Heart left ventricle (tissue), 16 donors: ENCODE measurements at regions not wholly inside any gene's neighbourhood (a gene's known extent, or its start where the extent isn't known, plus 50 kb on each side); places are given as distances from the start of the nearest gene placed in this dataset.
"Not testable (repeated sequence)": the region's sequence is repeated elsewhere in the genome, so short reads cannot be mapped to it uniquely, and the experiment has no call there.

ENCODE experiments used
- ATAC-seq, 4 donors: fragments of 200-7000 bp; cut with Tn5 transposase; one replicate each; pipeline ENCODE4 v1.9.1; 2020 to 2022; ENCODE audit warnings: moderate library complexity in 4 of 4, mild to moderate bottlenecking in 3 of 4, moderate number of reproducible peaks in 1 of 4
- DNase-seq, 5 donors: peaks; one replicate each; pipeline ENCODE4 v3.0.0-alpha.2; 2020
- H3K27ac ChIP-seq, 12 donors: fragments of 200-600 bp; sonication (generic) in 4 of 12; one replicate each; pipeline versions ENCODE4 v1.5.0 to v1.8.0; 2016 to 2022; ENCODE audit warnings: mild to moderate bottlenecking in 2 of 12
- H3K27me3 ChIP-seq, 9 donors: fragments of 200-600 bp; sonication (generic) in 2 of 9; one replicate each; pipeline versions ENCODE4 v1.5.1 to v1.8.0; 2016 to 2022; ENCODE audit warnings: mild to moderate bottlenecking in 3 of 9
- H3K36me3 ChIP-seq, 9 donors: fragments of 200-600 bp; sonication (generic) in 2 of 9; one replicate each; pipeline versions ENCODE4 v1.5.0 to v1.8.0; 2018 to 2022; ENCODE audit warnings: mild to moderate bottlenecking in 2 of 9
- H3K4me1 ChIP-seq, 12 donors: fragments of 200-600 bp; sonication (generic) in 4 of 12; one replicate each; pipeline versions ENCODE4 v1.5.0 to v1.8.0; 2016 to 2022; ENCODE audit warnings: mild to moderate bottlenecking in 3 of 12
- H3K4me3 ChIP-seq, 12 donors: fragments of 200-600 bp; sonication (generic) in 4 of 12; one replicate each; pipeline versions ENCODE4 v1.5.0 to v1.8.0; 2017 to 2022; ENCODE audit warnings: mild to moderate bottlenecking in 9 of 12, moderate library complexity in 4 of 12
- H3K9me3 ChIP-seq, 12 donors: fragments of 200-600 bp; sonication (generic) in 4 of 12; one replicate each; pipeline versions ENCODE4 v1.5.0 to v1.8.0; 2016 to 2022; ENCODE audit warnings: mild to moderate bottlenecking in 1 of 12
- CTCF ChIP-seq, 12 donors: fragments of 200-600 bp; sonication (generic) in 4 of 12; IDR thresholded peaks; one replicate each; pipeline versions ENCODE4 v1.5.0 to v1.8.0; 2018 to 2022; ENCODE audit warnings: antibody characterized with exemption in 12 of 12, mild to moderate bottlenecking in 5 of 12
- POLR2A ChIP-seq, 2 donors: fragments of 450-650 bp; IDR thresholded peaks; one replicate each; pipeline ENCODE4 v1.6.1; 2017; ENCODE audit warnings: antibody characterized with exemption in 2 of 2, mild to moderate bottlenecking in 2 of 2, moderate library complexity in 2 of 2
- WGBS, 4 donors: extraction: QIAGEN DNeasy Blood & Tissue Kit in 2 of 4; methylation state at CpG; one replicate each; pipeline versions ENCODE4 v1.1.5 to v1.1.7; 2013 to 2018; 5-methylcytosine and 5-hydroxymethylcytosine counted together
- intact Hi-C, 10 donors: fragments of 100-400 bp; cut with DNase I; formaldehyde crosslinking; loops; one replicate each; pipeline versions ENCODE4 v1.11.1 to v1.14.2; 2022
- donor health status: ischemic (EF 13 %, LVEDD 7.1; RV severe dilation, severe dysfunction).
- donor health status: healthy with polysubstance abuse.
- donor health status: DM: no; HTN: yes; CAD: no.
- donor health status: DM: no; HTN: no; CAD: no.
- donor health status: ischemic (EF 25% LVEDD 6.9; RV normal size, moderate dysfunction).
- donor health status: ischemic (EF 25% LVEDD 5.7; RV mildly dilated, moderate dysfunction).
- donor health status: healthy.
- donor health status: DM: yes; HTN: yes; CAD: no.
- donor health status: ischemic (EF 35%, LVEDD 5.7; RV mildly dilated, moderate dysfunction).
- donor health status: nonischemic (EF 11% LVEDD 7.7; RV severe dilation, severe dysfunction).
- donor health status: DM: yes; HTN: yes; CAD: no.
- donor health status: PGD.
- donor health status: ischemic (EF 29% LVEDD 5.4; RV normal size, mild dysfunction).
- donor health status: nonischemic (EF 23%, LVEDD 6.1; RV moderate dilation, normal function).

GRCh38 chr4:1567808-1568581 is 116.1 kb downstream of the FAM53A start:
- Histone ChIP-seq H3K4me3 (no peak overlapping the region), H3K27ac (no peak overlapping the region), H3K9me3 (no peaks in the 10 kb centered on the region), H3K27me3 (peaks cover 0 to 44% (median 19%) of the 10 kb centered on the region in 9 donors), H3K36me3 (no peaks in the 10 kb centered on the region), H3K4me1 (no peaks in the 10 kb centered on the region)
- intact Hi-C loops = no loop called here
- 51 to 61% (median 54%) methylated on average over 35 to 42 of the region's 42 CpGs for WGBS, 4 donors
- DNase-seq = peak in 3 of 5 donors; percentile 14 to 56 (median 24)
- no peak for ATAC-seq
- no peak for TF ChIP-seq CTCF (IDR thresholded peaks at IDR 0.05)
- TF ChIP-seq POLR2A (IDR thresholded peaks at IDR 0.05) = no peak

- ATAC-seq (no peak), DNase-seq (peak in 1 of 5 donors; percentile 21)
- no peak overlapping the region for H3K4me3 ChIP-seq
- peaks cover 0 to 49% (median 23%) of the 10 kb centered on the region in 9 donors for H3K27me3 ChIP-seq
- H3K27ac ChIP-seq = no peak overlapping the region
- intact Hi-C loops = no loop called here
- TF ChIP-seq CTCF (IDR thresholded peaks at IDR 0.05) (no peak), POLR2A (IDR thresholded peaks at IDR 0.05) (no peak)
- no peaks in the 10 kb centered on the region for H3K4me1 ChIP-seq
- 60 to 100% (median 83%) methylated on average over 1 to 6 of the region's 6 CpGs for WGBS, 4 donors
- no peaks in the 10 kb centered on the region for H3K36me3 ChIP-seq
- H3K9me3 ChIP-seq = no peaks in the 10 kb centered on the region
Observed at GRCh38 chr4:1567519-1567807, 116.7 kb downstream of the FAM53A start.

- Histone ChIP-seq H3K27me3 (peaks cover 0 to 54% (median 23%) of the 10 kb centered on the region in 9 donors), H3K4me1 (no peaks in the 10 kb centered on the region), H3K4me3 (no peak overlapping the region), H3K27ac (no peak overlapping the region), H3K36me3 (no peaks in the 10 kb centered on the region), H3K9me3 (no peaks in the 10 kb centered on the region)
- TF ChIP-seq POLR2A (IDR thresholded peaks at IDR 0.05) = no peak
- no peak for TF ChIP-seq CTCF (IDR thresholded peaks at IDR 0.05)
- intact Hi-C loops = no loop called here
- DNase-seq (peak in 2 of 5 donors; percentile 6 to 18), ATAC-seq (no peak)
- WGBS, 4 donors = 55 to 70% (median 64%) methylated on average over 7 to 19 of the region's 19 CpGs
Observed at GRCh38 chr4:1566838-1567518, 117.1 kb downstream of the FAM53A start.

- intact Hi-C loops, H3K9me3 ChIP-seq, ATAC-seq, H3K4me3 ChIP-seq, H3K36me3 ChIP-seq, H3K27ac ChIP-seq, H3K4me1 ChIP-seq: not testable (repeated sequence)
- peaks cover 0 to 60% (median 24%) of the 10 kb centered on the region in 9 donors for H3K27me3 ChIP-seq
- peak in 1 of 5 donors; percentile 2 for DNase-seq
- 22 to 48% (median 38%) methylated on average over 7 to 14 of the region's 14 CpGs for WGBS, 4 donors
Observed at GRCh38 chr4:1566301-1566837, 117.7 kb downstream of the FAM53A start.
